ENCODE measurements at regions not wholly inside any gene's neighbourhood (a gene's known extent, or its start where the extent isn't known, plus 50 kb on each side); places are given as distances from the start of the nearest gene placed in this dataset.

- TF ChIP-seq CTCF (conservative IDR thresholded peaks at IDR 0.05 in 1 of 2, IDR thresholded peaks at IDR 0.05 in 1 of 2; ENCODE audit: extremely low read depth in 1 of 2, insufficient read depth in 1 of 2, low read depth in 1 of 2, low read length in 2 of 2) (no peak), EZH2 (IDR thresholded peaks at IDR 0.05; ENCODE audit: borderline replicate concordance, low read length) (no peak)
These were observed 338.5 kb upstream of the KCNH8 start for GRCh38 chr3:18809640-18810305.
